ENCODE measurements at regions not wholly inside any gene's neighbourhood (a gene's known extent, or its start where the extent isn't known, plus 50 kb on each side); places are given as distances from the start of the nearest gene placed in this dataset.
A peak's percentile ranks its signal among the peaks of the same experiment; 100 is the strongest.

- Histone ChIP-seq H3K27me3 (ENCODE audit: insufficient read depth) (no peaks in the 10 kb centered on the region), H3K27ac (ENCODE audit: low read depth) (no peak overlapping the region), H3K4me2 (no peak overlapping the region), H3K4me3 (no peak overlapping the region), H3K9me2 (ENCODE audit: insufficient read depth) (peaks cover 2% of the 10 kb centered on the region; the same call in 1 of the 2 replicates), H3K36me3 (ENCODE audit: insufficient read depth) (no peaks in the 10 kb centered on the region), H3K79me2 (replicated peaks; ENCODE audit: insufficient read depth) (no peaks in the 10 kb centered on the region), H3F3A (replicated peaks; ENCODE audit: low read depth) (no peaks in the 10 kb centered on the region), H3K4me1 (ENCODE audit: insufficient read depth) (no peaks in the 10 kb centered on the region), H2AFZ (peak overlapping the region; percentile 69), H4K20me1 (replicated peaks; ENCODE audit: insufficient read depth) (no peaks in the 10 kb centered on the region)
- no peaks in the 10 kb centered on the region; the same call in 2 of the 3 replicates for H3K36me3 Mint-ChIP-seq (ENCODE audit: low read depth)
- H3K27ac Mint-ChIP-seq = no peak overlapping the region
- no peaks in the 10 kb centered on the region for H3K9me3 Mint-ChIP-seq
- H3K27me3 Mint-ChIP-seq (ENCODE audit: insufficient read depth, low read depth, poor library complexity) = peaks cover 2% of the 10 kb centered on the region
- no peak overlapping the region for H3K4me3 Mint-ChIP-seq
- no peak for TF ChIP-seq STAT1 (IDR thresholded peaks at IDR 0.05; ENCODE audit: unreplicated experiment)
- TF ChIP-seq EZH2phosphoT487 (IDR thresholded peaks at IDR 0.05; ENCODE audit: unreplicated experiment) = no peak
- TF ChIP-seq ZNF331 (CRISPR knock-in tag; IDR thresholded peaks at IDR 0.05; ENCODE audit: low read depth) = no peak
- no peak for TF ChIP-seq ZNF462 (CRISPR knock-in tag; IDR thresholded peaks at IDR 0.05)
- no peak for TF ChIP-seq REST (IDR thresholded peaks at IDR 0.05; ENCODE audit: unreplicated experiment)
- no peak for TF ChIP-seq NANOG (IDR thresholded peaks at IDR 0.05; ENCODE audit: borderline replicate concordance)
- no peak for TF ChIP-seq ETS1 (IDR thresholded peaks at IDR 0.05)
- TF ChIP-seq CREB1 (CRISPR knock-in tag; IDR thresholded peaks at IDR 0.05; ENCODE audit: low read depth) = no peak
- TF ChIP-seq POLR2AphosphoS5 (IDR thresholded peaks at IDR 0.05; ENCODE audit: low read depth) = no peak
- no peak for TF ChIP-seq JUNB (IDR thresholded peaks at IDR 0.05; ENCODE audit: unreplicated experiment)
- TF ChIP-seq EZH2 (IDR thresholded peaks at IDR 0.05; ENCODE audit: low read depth, unreplicated experiment) = no peak
- no peak for TF ChIP-seq ZNF114 (CRISPR knock-in tag; IDR thresholded peaks at IDR 0.05)
- TF ChIP-seq, protein P1, sequence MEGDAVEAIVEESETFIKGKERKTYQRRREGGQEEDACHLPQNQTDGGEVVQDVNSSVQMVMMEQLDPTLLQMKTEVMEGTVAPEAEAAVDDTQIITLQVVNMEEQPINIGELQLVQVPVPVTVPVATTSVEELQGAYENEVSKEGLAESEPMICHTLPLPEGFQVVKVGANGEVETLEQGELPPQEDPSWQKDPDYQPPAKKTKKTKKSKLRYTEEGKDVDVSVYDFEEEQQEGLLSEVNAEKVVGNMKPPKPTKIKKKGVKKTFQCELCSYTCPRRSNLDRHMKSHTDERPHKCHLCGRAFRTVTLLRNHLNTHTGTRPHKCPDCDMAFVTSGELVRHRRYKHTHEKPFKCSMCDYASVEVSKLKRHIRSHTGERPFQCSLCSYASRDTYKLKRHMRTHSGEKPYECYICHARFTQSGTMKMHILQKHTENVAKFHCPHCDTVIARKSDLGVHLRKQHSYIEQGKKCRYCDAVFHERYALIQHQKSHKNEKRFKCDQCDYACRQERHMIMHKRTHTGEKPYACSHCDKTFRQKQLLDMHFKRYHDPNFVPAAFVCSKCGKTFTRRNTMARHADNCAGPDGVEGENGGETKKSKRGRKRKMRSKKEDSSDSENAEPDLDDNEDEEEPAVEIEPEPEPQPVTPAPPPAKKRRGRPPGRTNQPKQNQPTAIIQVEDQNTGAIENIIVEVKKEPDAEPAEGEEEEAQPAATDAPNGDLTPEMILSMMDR (conservative IDR thresholded peaks at IDR 0.05; ENCODE audit: low read depth in 2 of 2) = no peak
- DNase-seq (ENCODE audit: low spot score) = no peak
- ATAC-seq = no peak
- no peaks in the 10 kb centered on the region for H3K4me1 Mint-ChIP-seq
Measured at GRCh38 chr10:121043124-121043849, 192.1 kb downstream of the WDR11 start.

Data from GM23338 (cell line).